Peyer's patch (tissue), 4 donors: ENCODE measurements at regions not wholly inside any gene's neighbourhood (a gene's known extent, or its start where the extent isn't known, plus 50 kb on each side); places are given as distances from the start of the nearest gene placed in this dataset.

Source experiments
- POLR2A ChIP-seq, 2 donors: fragments of 450-650 bp; IDR thresholded peaks; one replicate each; pipeline ENCODE4 v1.5.1; 2017; ENCODE audit warnings: antibody characterized with exemption in 2 of 2, mild to moderate bottlenecking in 2 of 2, moderate library complexity in 2 of 2
- TF ChIP-seq, protein P1 (sequence below), 6 experiments: fragments of 450-650 bp in 4 of 6; fragments of 200-600 bp in 2 of 6; sonication (generic) in 1 of 6; IDR thresholded peaks; one replicate each; pipeline ENCODE4 v1.5.1; 2017 to 2019; ENCODE audit warnings: antibody characterized with exemption in 6 of 6, mild to moderate bottlenecking in 3 of 6, moderate library complexity in 1 of 6

DNA sequence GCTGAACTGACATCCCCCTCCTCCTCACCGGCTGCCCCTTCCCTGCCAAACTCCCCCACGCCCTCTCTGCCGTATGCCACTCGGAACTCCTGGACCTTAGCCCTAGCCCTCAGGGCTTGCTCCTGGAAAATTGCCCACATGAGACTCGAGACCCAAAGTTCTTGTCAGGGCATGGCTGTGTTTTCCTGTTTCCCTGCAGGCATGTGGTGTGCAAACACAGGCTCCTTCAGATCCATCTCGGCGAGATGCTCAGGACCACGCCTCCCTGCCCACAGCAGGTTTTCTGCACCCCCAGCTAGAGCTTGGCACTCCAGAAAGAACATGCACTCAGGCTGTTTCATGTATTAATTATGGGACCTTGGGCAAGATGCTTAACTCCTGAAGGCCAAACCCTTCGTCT, 1480.4 kb downstream of the BRD1 start:
- TF ChIP-seq, protein P1, sequence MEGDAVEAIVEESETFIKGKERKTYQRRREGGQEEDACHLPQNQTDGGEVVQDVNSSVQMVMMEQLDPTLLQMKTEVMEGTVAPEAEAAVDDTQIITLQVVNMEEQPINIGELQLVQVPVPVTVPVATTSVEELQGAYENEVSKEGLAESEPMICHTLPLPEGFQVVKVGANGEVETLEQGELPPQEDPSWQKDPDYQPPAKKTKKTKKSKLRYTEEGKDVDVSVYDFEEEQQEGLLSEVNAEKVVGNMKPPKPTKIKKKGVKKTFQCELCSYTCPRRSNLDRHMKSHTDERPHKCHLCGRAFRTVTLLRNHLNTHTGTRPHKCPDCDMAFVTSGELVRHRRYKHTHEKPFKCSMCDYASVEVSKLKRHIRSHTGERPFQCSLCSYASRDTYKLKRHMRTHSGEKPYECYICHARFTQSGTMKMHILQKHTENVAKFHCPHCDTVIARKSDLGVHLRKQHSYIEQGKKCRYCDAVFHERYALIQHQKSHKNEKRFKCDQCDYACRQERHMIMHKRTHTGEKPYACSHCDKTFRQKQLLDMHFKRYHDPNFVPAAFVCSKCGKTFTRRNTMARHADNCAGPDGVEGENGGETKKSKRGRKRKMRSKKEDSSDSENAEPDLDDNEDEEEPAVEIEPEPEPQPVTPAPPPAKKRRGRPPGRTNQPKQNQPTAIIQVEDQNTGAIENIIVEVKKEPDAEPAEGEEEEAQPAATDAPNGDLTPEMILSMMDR (IDR thresholded peaks at IDR 0.05), result no peak
- no peak for TF ChIP-seq POLR2A (IDR thresholded peaks at IDR 0.05)
